GM23248 (cell line): ENCODE measurements at regions not wholly inside any gene's neighbourhood (a gene's known extent, or its start where the extent isn't known, plus 50 kb on each side); places are given as distances from the start of the nearest gene placed in this dataset.

ENCODE experiments used
- DNase-seq: peaks from one replicate; pipeline ENCODE4 v3.0.0-alpha.2; 2015
- H2AFZ ChIP-seq: fragments of 200-600 bp; sonication (generic); 2 replicates; pipeline ENCODE4 v1.6.1; 2016; ENCODE audit warnings: antibody characterized with exemption
- H3F3A ChIP-seq: fragments of 200-600 bp; sonication (generic); 2 replicates; pipeline ENCODE4 v1.6.1; 2016; ENCODE audit warnings: mild to moderate bottlenecking, antibody characterized with exemption, mixed run types; ENCODE audit not compliant: insufficient read depth
- H3K27ac ChIP-seq: fragments of 200-600 bp; sonication (generic); 2 replicates; pipeline ENCODE4 v1.5.1; 2016; ENCODE audit warnings: mild to moderate bottlenecking
- H3K27me3 ChIP-seq: fragments of 200-600 bp; sonication (generic); replicated peaks from 2 replicates; pipeline ENCODE4 v1.6.1; 2016; ENCODE audit warnings: mild to moderate bottlenecking; ENCODE audit not compliant: insufficient read depth
- H3K36me3 ChIP-seq: fragments of 200-600 bp; sonication (generic); 2 replicates; pipeline ENCODE4 v1.6.1; 2016; ENCODE audit warnings: low read depth, mild to moderate bottlenecking
- H3K4me1 ChIP-seq: fragments of 200-600 bp; sonication (generic); 2 replicates; pipeline ENCODE4 v1.6.1; 2016; ENCODE audit warnings: mild to moderate bottlenecking; ENCODE audit not compliant: insufficient read depth
- H3K4me2 ChIP-seq: fragments of 200-600 bp; sonication (generic); one replicate; pipeline ENCODE4 v1.6.1; 2016; ENCODE audit warnings: mild to moderate bottlenecking; ENCODE audit not compliant: unreplicated experiment
- H3K4me3 ChIP-seq: fragments of 200-600 bp; sonication (generic); 2 replicates; pipeline ENCODE4 v1.5.1; 2016; ENCODE audit warnings: mild to moderate bottlenecking
- H3K79me2 ChIP-seq: fragments of 200-600 bp; sonication (generic); 2 replicates; pipeline ENCODE4 v1.6.1; 2016; ENCODE audit warnings: mild to moderate bottlenecking; ENCODE audit not compliant: insufficient read depth
- H3K9ac ChIP-seq: fragments of 200-600 bp; sonication (generic); 2 replicates; pipeline ENCODE4 v1.6.1; 2016; ENCODE audit warnings: mild to moderate bottlenecking
- H3K9me2 ChIP-seq: fragments of 200-600 bp; sonication (generic); 2 replicates; pipeline ENCODE4 v1.6.1; 2016; ENCODE audit warnings: mixed run types, mild to moderate bottlenecking, moderate library complexity; ENCODE audit not compliant: insufficient read depth
- H3K9me3 ChIP-seq: fragments of 200-600 bp; sonication (generic); one replicate; pipeline ENCODE4 v1.6.1; 2017; ENCODE audit warnings: low read depth
- H4K20me1 ChIP-seq: fragments of 200-600 bp; sonication (generic); 2 replicates; pipeline ENCODE4 v1.6.0; 2016; ENCODE audit not compliant: insufficient read depth
- EZH2 ChIP-seq: fragments of 200-600 bp; sonication (generic); IDR thresholded peaks from 2 replicates; pipeline ENCODE4 v1.6.1; 2018; ENCODE audit warnings: antibody characterized with exemption, mild to moderate bottlenecking; ENCODE audit not compliant: insufficient read depth, poor library complexity, severe bottlenecking
- EZH2phosphoT487 ChIP-seq: fragments of 200-600 bp; sonication (generic); IDR thresholded peaks from 2 replicates; pipeline ENCODE4 v1.6.1; 2018; ENCODE audit warnings: antibody characterized with exemption, moderate library complexity, mild to moderate bottlenecking, low read depth; ENCODE audit not compliant: insufficient read depth
- WGBS, 2 experiments: methylation state at CpG; one replicate each; pipeline ENCODE4 v1.1.6; 2015 to 2017; ENCODE audit warnings: low lambda C conversion rate in 2 of 2, low coverage in 1 of 2; ENCODE audit errors: missing lambda C conversion rate in 2 of 2; 5-methylcytosine and 5-hydroxymethylcytosine counted together
- in situ Hi-C: fragments of 300-500 bp; cut with MboI; formaldehyde crosslinking; loops from 2 replicates; pipeline ENCODE4 v1.15.0; 2020

- Histone ChIP-seq H3K27ac (no peak overlapping the region), H3K4me2 (no peak overlapping the region), H2AFZ (no peak overlapping the region), H3K79me2 (no peaks in the 10 kb centered on the region), H3K9me3 (no peaks in the 10 kb centered on the region), H3K36me3 (no peaks in the 10 kb centered on the region), H3K9ac (no peak overlapping the region), H3K4me1 (0 out of 2 replicates have a peak, but pooled peaks cover 3% of the 10 kb centered on the region), H3K4me3 (no peak overlapping the region), H3K27me3 (no peaks in the 10 kb centered on the region), H4K20me1 (no peaks in the 10 kb centered on the region), H3K9me2 (no peaks in the 10 kb centered on the region; the same call in 1 of the 2 replicates), H3F3A (no peaks in the 10 kb centered on the region)
- DNase-seq, result no peak
- 96% methylated on average over 9 of the region's 9 CpGs for WGBS, 2 experiments
- TF ChIP-seq EZH2, result no peak
- TF ChIP-seq EZH2phosphoT487, result no peak
- in situ Hi-C loops, result no loop called here
These were observed 50.3 kb upstream of the KYNU start for GRCh38 chr2:142827170-142827569.

DNA sequence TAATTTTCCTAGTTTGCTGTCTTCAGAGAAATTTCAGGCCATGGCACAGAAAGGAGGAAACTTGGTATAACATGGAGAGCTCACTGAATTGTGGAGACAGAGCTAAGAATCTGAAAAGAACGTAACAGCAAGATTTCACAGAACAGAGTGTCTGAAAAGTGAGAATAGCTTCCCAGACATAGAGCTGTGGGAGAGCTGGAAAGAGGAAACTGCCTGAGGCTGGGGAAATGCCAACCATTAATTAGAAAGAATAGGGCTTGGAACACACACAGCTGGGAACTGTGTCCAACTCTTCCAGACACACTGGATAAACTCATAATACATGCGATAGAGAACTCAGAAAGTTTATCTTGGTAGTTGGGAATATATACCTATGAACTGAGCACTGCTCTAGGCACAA, 51.6 kb upstream of the KYNU start:
- Histone ChIP-seq H3K4me3 (no peak overlapping the region), H4K20me1 (no peaks in the 10 kb centered on the region), H3K36me3 (no peaks in the 10 kb centered on the region), H3K4me1 (0 out of 2 replicates have a peak, but pooled peaks cover 3% of the 10 kb centered on the region), H3K4me2 (no peak overlapping the region), H3K27ac (no peak overlapping the region), H3F3A (no peaks in the 10 kb centered on the region), H3K9me3 (no peaks in the 10 kb centered on the region), H3K79me2 (no peaks in the 10 kb centered on the region), H3K27me3 (0 out of 2 replicates have a peak, but pooled peaks cover 2% of the 10 kb centered on the region), H3K9ac (no peak overlapping the region), H3K9me2 (no peaks in the 10 kb centered on the region; the same call in 1 of the 2 replicates), H2AFZ (peak overlapping the region; percentile 21; the same call in 1 of the 2 replicates)
- WGBS, 2 experiments, result 24 to 26% methylated on average over 2 of the region's 2 CpGs
- peak; percentile 19 for DNase-seq
- in situ Hi-C loops, result no loop called here
- TF ChIP-seq EZH2 (no peak), EZH2phosphoT487 (no peak)

GRCh38 chr2:142824756-142825155, 52.7 kb upstream of the KYNU start:
- in situ Hi-C loops, result no loop called here
- H4K20me1 ChIP-seq, result no peaks in the 10 kb centered on the region
- H3K79me2 ChIP-seq, result no peaks in the 10 kb centered on the region
- no peak overlapping the region for H2AFZ ChIP-seq
- H3K4me2 ChIP-seq, result no peak overlapping the region
- H3K9me2 ChIP-seq, result no peaks in the 10 kb centered on the region; the same call in 1 of the 2 replicates
- H3K36me3 ChIP-seq, result no peaks in the 10 kb centered on the region
- DNase-seq, result peak; percentile 28
- 0 out of 2 replicates have a peak, but pooled peaks cover 3% of the 10 kb centered on the region for H3K4me1 ChIP-seq
- no peaks in the 10 kb centered on the region for H3F3A ChIP-seq
- H3K9me3 ChIP-seq, result no peaks in the 10 kb centered on the region
- H3K27me3 ChIP-seq, result 0 out of 2 replicates have a peak, but pooled peaks cover 6% of the 10 kb centered on the region
- TF ChIP-seq EZH2 (no peak), EZH2phosphoT487 (no peak)
- no peak overlapping the region for H3K4me3 ChIP-seq
- WGBS, 2 experiments, result 92 to 97% methylated on average over 1 of the region's 1 CpG
- H3K9ac ChIP-seq, result no peak overlapping the region
- H3K27ac ChIP-seq, result no peak overlapping the region

DNA sequence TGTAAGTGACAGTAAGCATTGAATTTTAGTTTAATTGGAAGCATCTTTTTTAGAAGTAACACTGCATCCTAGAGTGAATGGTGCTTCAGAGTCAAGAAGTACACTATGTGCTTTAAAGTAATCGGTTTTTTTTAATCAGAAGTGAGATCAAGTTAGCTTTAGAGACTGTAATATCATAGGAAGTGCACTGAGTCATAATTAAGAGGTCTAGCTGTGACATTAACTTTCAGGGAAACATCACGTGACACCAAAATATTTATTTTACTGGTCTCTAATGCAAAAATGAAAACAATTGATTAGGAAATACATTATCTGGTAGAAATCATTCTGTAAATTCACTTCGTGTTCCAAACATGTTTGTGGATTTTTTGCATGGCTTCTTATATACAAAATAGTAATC, 55.3 kb upstream of the KYNU start:
- no peaks in the 10 kb centered on the region for H3K9me3 ChIP-seq
- no peak overlapping the region for H3K4me2 ChIP-seq
- H2AFZ ChIP-seq, result no peak overlapping the region
- no peaks in the 10 kb centered on the region for H4K20me1 ChIP-seq
- no peaks in the 10 kb centered on the region for H3K79me2 ChIP-seq
- TF ChIP-seq EZH2phosphoT487, result no peak
- TF ChIP-seq EZH2, result no peak
- no peaks in the 10 kb centered on the region for H3F3A ChIP-seq
- no peak for DNase-seq
- peaks cover 13% of the 10 kb centered on the region; the same call in 1 of the 2 replicates for H3K27me3 ChIP-seq
- no peak overlapping the region for H3K9ac ChIP-seq
- no peaks in the 10 kb centered on the region for H3K36me3 ChIP-seq
- no peak overlapping the region for H3K27ac ChIP-seq
- no peak overlapping the region for H3K4me3 ChIP-seq
- WGBS, 2 experiments, result 69 to 80% methylated on average over 3 of the region's 3 CpGs
- no peaks in the 10 kb centered on the region; the same call in 1 of the 2 replicates for H3K9me2 ChIP-seq
- 0 out of 2 replicates have a peak, but pooled peaks cover 3% of the 10 kb centered on the region for H3K4me1 ChIP-seq
- in situ Hi-C loops, result no loop called here

GRCh38 chr2:142819411-142819810, 58.1 kb upstream of the KYNU start:
- Histone ChIP-seq H3K36me3 (no peaks in the 10 kb centered on the region), H2AFZ (no peak overlapping the region), H3K4me3 (no peak overlapping the region), H3K9me3 (no peaks in the 10 kb centered on the region), H3K9ac (no peak overlapping the region), H3K4me1 (no peaks in the 10 kb centered on the region), H3K79me2 (no peaks in the 10 kb centered on the region), H3K9me2 (no peaks in the 10 kb centered on the region; the same call in 1 of the 2 replicates), H3K4me2 (no peak overlapping the region), H3F3A (no peaks in the 10 kb centered on the region), H3K27me3 (peaks cover 13% of the 10 kb centered on the region; the same call in 1 of the 2 replicates), H4K20me1 (no peaks in the 10 kb centered on the region), H3K27ac (no peak overlapping the region)
- TF ChIP-seq EZH2phosphoT487, result no peak
- TF ChIP-seq EZH2, result no peak
- in situ Hi-C loops, result no loop called here
- no peak for DNase-seq
- WGBS, 2 experiments, result 63 to 66% methylated on average over 2 of the region's 2 CpGs
